Spleen (tissue), 11 donors: ENCODE measurements at regions not wholly inside any gene's neighbourhood (a gene's known extent, or its start where the extent isn't known, plus 50 kb on each side); places are given as distances from the start of the nearest gene placed in this dataset.

Experiments
- DNase-seq: peaks from one replicate; pipeline ENCODE4 v3.0.0-alpha.2; 2020
- H3K27ac ChIP-seq, 8 donors: fragments of 200-600 bp; sonication (generic) in 7 of 8; 1 replicate in 4 of 8; 2 replicates in 4 of 8; pipeline versions ENCODE4 v1.5.0 to v1.8.0; 2016 to 2021; ENCODE audit warnings: inconsistent platforms in 4 of 8, mild to moderate bottlenecking in 4 of 8, moderate library complexity in 1 of 8
- H3K27me3 ChIP-seq, 7 donors: fragments of 200-600 bp; sonication (generic) in 6 of 7; replicated peaks in 1 of 7; 1 replicate in 4 of 7; 2 replicates in 3 of 7; pipeline versions ENCODE4 v1.5.0 to v1.8.0; 2016 to 2021; ENCODE audit warnings: inconsistent platforms in 3 of 7, mild to moderate bottlenecking in 1 of 7
- H3K36me3 ChIP-seq, 6 donors: fragments of 200-600 bp; sonication (generic) in 5 of 6; 1 replicate in 4 of 6; 2 replicates in 2 of 6; pipeline versions ENCODE4 v1.5.0 to v1.8.0; 2016 to 2021; ENCODE audit warnings: inconsistent platforms in 2 of 6
- H3K4me1 ChIP-seq, 6 donors: fragments of 200-600 bp; sonication (generic) in 5 of 6; 1 replicate in 3 of 6; 2 replicates in 3 of 6; pipeline versions ENCODE4 v1.5.0 to v1.8.0; 2016 to 2021; ENCODE audit warnings: inconsistent platforms in 3 of 6
- H3K4me3 ChIP-seq, 8 donors: fragments of 200-600 bp; sonication (generic) in 7 of 8; 1 replicate in 4 of 8; 2 replicates in 4 of 8; pipeline versions ENCODE4 v1.5.0 to v1.8.0; 2016 to 2021; ENCODE audit warnings: inconsistent platforms in 4 of 8, mild to moderate bottlenecking in 4 of 8, moderate library complexity in 2 of 8
- H3K9me3 ChIP-seq, 8 donors: fragments of 200-600 bp; sonication (generic) in 7 of 8; 1 replicate in 4 of 8; 2 replicates in 4 of 8; pipeline versions ENCODE4 v1.5.0 to v1.8.0; 2016 to 2021; ENCODE audit warnings: inconsistent platforms in 4 of 8
- CTCF ChIP-seq, 11 experiments: fragments of 200-600 bp in 7 of 11; fragments of 450-650 bp in 4 of 11; sonication (generic) in 4 of 11; IDR thresholded peaks in 8 of 11; conservative IDR thresholded peaks in 3 of 11; 1 replicate in 7 of 11; 2 replicates in 4 of 11; pipeline versions ENCODE4 v1.4.0 to v1.8.0; 2016 to 2021; ENCODE audit warnings: antibody characterized with exemption in 11 of 11, inconsistent platforms in 4 of 11, mild to moderate bottlenecking in 1 of 11
- POLR2A ChIP-seq, 3 donors: fragments of 450-650 bp; IDR thresholded peaks; one replicate each; pipeline ENCODE4 v1.5.1; 2017; ENCODE audit warnings: antibody characterized with exemption in 3 of 3, mild to moderate bottlenecking in 1 of 3
- POLR2AphosphoS5 ChIP-seq, 3 donors: sonication (generic); formaldehyde crosslinking; IDR thresholded peaks; one replicate each; pipeline ENCODE4 v1.5.1; 2017; ENCODE audit warnings: antibody characterized with exemption in 3 of 3
- WGBS, 5 donors: extraction: QIAGEN DNeasy Blood & Tissue Kit in 3 of 5; methylation state at CpG; one replicate each; pipeline versions ENCODE4 v1.1.5 to v1.1.7; 2013 to 2018; 5-methylcytosine and 5-hydroxymethylcytosine counted together
- intact Hi-C: fragments of 100-400 bp; cut with DNase I; formaldehyde crosslinking; loops from one replicate; pipeline ENCODE4 v1.15.0; 2023; ENCODE audit warnings: low total_unique reads
- donor health status: healthy with polysubstance abuse.
- donor health status: DM: no; HTN: no; CAD: no; lungs with moderate emphysema.
- donor health status: DM: no; HTN: no; CAD: no.
- donor health status: Bipolar disorder and iron deficiency.
- donor health status: healthy.
- donor health status: DM: no; HTN: no; CAD: no.
- donor health status: DM: yes; HTN: yes; CAD: no.

- Histone ChIP-seq H3K36me3 (no peaks in the 10 kb centered on the region), H3K9me3 (peaks cover 7 to 33% (median 26%) of the 10 kb centered on the region in 8 donors), H3K27ac (no peak overlapping the region), H3K4me1 (peaks cover 0 to 6% (median 5%) of the 10 kb centered on the region in 6 donors), H3K4me3 (no peak overlapping the region), H3K27me3 (peaks cover 0 to 40% (median 0%) of the 10 kb centered on the region in 7 donors)
- no peak for DNase-seq
- TF ChIP-seq POLR2A (IDR thresholded peaks at IDR 0.05): no peak
- no peak for TF ChIP-seq POLR2AphosphoS5 (IDR thresholded peaks at IDR 0.05)
- TF ChIP-seq CTCF (IDR thresholded peaks at IDR 0.05 in 8 of 11, conservative IDR thresholded peaks at IDR 0.05 in 3 of 11): no peak
- intact Hi-C loops: loop anchor here (2.0 kb wide), 1 partner anchor 153 kb away; no protein-coding TSS in a partner anchor
- 67 to 95% (median 74%) methylated on average over 4 of the region's 4 CpGs for WGBS, 5 donors
Measured at GRCh38 chr7:155191901-155192478, 105.7 kb upstream of the INSIG1 start.

GRCh38 chr7:155192961-155193640, 104.6 kb upstream of the INSIG1 start:
- Histone ChIP-seq H3K36me3 (no peaks in the 10 kb centered on the region), H3K27ac (no peak overlapping the region), H3K4me1 (peaks cover 0 to 6% (median 5%) of the 10 kb centered on the region in 6 donors), H3K9me3 (peaks cover 7 to 38% (median 29%) of the 10 kb centered on the region in 8 donors), H3K27me3 (peaks cover 0 to 32% (median 0%) of the 10 kb centered on the region in 7 donors), H3K4me3 (no peak overlapping the region)
- WGBS, 5 donors: 74 to 96% (median 82%) methylated on average over 6 to 11 of the region's 11 CpGs
- DNase-seq: no peak
- TF ChIP-seq POLR2AphosphoS5 (IDR thresholded peaks at IDR 0.05): no peak
- TF ChIP-seq CTCF (IDR thresholded peaks at IDR 0.05 in 8 of 11, conservative IDR thresholded peaks at IDR 0.05 in 3 of 11): no peak
- no peak for TF ChIP-seq POLR2A (IDR thresholded peaks at IDR 0.05)
- intact Hi-C loops: no loop called here

- Histone ChIP-seq H3K27ac (no peak overlapping the region), H3K36me3 (no peaks in the 10 kb centered on the region), H3K4me1 (peaks cover 0 to 6% (median 5%) of the 10 kb centered on the region in 6 donors), H3K4me3 (no peak overlapping the region), H3K27me3 (peaks cover 0 to 32% (median 0%) of the 10 kb centered on the region in 7 donors), H3K9me3 (peaks cover 7 to 39% (median 29%) of the 10 kb centered on the region in 8 donors)
- WGBS, 5 donors: 62 to 84% (median 71%) methylated on average over 3 of the region's 3 CpGs
- DNase-seq: no peak
- no peak for TF ChIP-seq POLR2AphosphoS5 (IDR thresholded peaks at IDR 0.05)
- no peak for TF ChIP-seq POLR2A (IDR thresholded peaks at IDR 0.05)
- TF ChIP-seq CTCF (IDR thresholded peaks at IDR 0.05 in 8 of 11, conservative IDR thresholded peaks at IDR 0.05 in 3 of 11): no peak
- intact Hi-C loops: no loop called here
Measured at GRCh38 chr7:155193716-155194115, 104.0 kb upstream of the INSIG1 start.
